Ectodermal cell (in vitro differentiated cells): ENCODE measurements at regions not wholly inside any gene's neighbourhood (a gene's known extent, or its start where the extent isn't known, plus 50 kb on each side); places are given as distances from the start of the nearest gene placed in this dataset.
"Not testable (repeated sequence)": the region's sequence is repeated elsewhere in the genome, so short reads cannot be mapped to it uniquely, and the experiment has no call there.

Experiments
- H3K27ac ChIP-seq: 2 replicates; pipeline ENCODE4 v1.7.0; 2013; ENCODE audit warnings: mild to moderate bottlenecking, low read depth, low read length; ENCODE audit not compliant: insufficient read depth, poor library complexity, severe bottlenecking
- H3K27me3 ChIP-seq: 2 replicates; pipeline ENCODE4 v1.7.0; 2013; ENCODE audit warnings: mild to moderate bottlenecking, low read length; ENCODE audit not compliant: insufficient read depth, control insufficient read depth, poor library complexity, severe bottlenecking
- H3K36me3 ChIP-seq: one replicate; pipeline ENCODE4 v1.7.0; 2013; ENCODE audit warnings: low read length; ENCODE audit not compliant: control insufficient read depth, insufficient read depth
- H3K4me1 ChIP-seq: one replicate; pipeline ENCODE4 v1.7.0; 2013; ENCODE audit warnings: low read length; ENCODE audit not compliant: control insufficient read depth, insufficient read depth
- H3K4me3 ChIP-seq: 2 replicates; pipeline ENCODE4 v1.7.0; 2013; ENCODE audit warnings: low read depth, low read length, control low read depth; ENCODE audit not compliant: insufficient read depth
- H3K9me3 ChIP-seq: 2 replicates; pipeline ENCODE4 v1.7.0; 2013; ENCODE audit warnings: mild to moderate bottlenecking, low read length, moderate library complexity; ENCODE audit not compliant: control insufficient read depth
- WGBS, 2 experiments: methylation state at CpG; one replicate each; pipeline ENCODE4 v1.1.7; 2013; ENCODE audit warnings: missing lambda C conversion rate in 2 of 2; 5-methylcytosine and 5-hydroxymethylcytosine counted together

DNA sequence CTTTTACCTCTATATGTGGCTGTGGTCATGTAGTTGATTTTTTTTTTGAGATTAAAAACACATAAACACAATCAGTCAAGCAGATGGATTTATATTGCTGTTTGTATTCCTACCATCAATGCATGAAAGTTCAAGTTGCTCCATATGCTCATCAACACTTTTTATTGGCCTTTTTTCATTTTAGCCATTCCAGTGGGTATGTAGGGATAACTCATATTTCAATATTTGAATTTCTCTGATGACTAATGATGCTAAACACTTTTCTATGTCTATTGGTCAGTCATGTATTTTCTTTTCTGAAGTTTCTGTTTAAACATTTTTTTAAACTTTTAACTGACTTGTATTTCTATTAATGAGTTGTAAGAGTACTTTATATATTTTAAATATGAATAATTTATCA lies 445.4 kb upstream of the RGMB start:
- Histone ChIP-seq H3K27ac (no peak overlapping the region), H3K4me1 (no peaks in the 10 kb centered on the region)

DNA sequence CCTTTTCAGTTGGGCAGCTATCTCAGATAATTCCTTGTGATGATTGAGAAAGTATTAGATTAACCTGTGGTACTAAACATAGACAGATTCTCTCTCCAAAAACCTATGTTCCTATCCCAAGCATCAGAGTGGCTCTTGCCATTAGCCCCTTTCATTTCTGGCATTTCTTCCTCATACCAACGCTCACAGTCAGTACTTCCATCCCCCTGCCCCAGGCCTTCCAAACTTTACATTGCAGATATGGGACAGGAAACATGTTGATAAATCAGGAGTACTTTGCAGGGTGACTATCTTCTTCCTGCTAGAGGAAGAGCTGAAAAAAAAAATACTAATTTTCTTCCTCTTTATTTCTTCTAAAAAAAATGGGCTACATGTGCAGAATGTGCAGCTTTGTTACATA lies 442.6 kb upstream of the RGMB start:
- Histone ChIP-seq H3K9me3 (no peaks in the 10 kb centered on the region), H3K4me3 (no peak overlapping the region), H3K4me1 (no peaks in the 10 kb centered on the region), H3K27ac (no peak overlapping the region), H3K36me3 (no peaks in the 10 kb centered on the region), H3K27me3 (no peaks in the 10 kb centered on the region)
- 80 to 84% methylated on average over 1 of the region's 1 CpG for WGBS, 2 experiments

More for the DNA sequence above, 445.4 kb upstream of the RGMB start:
- Histone ChIP-seq H3K4me3 (no peak overlapping the region), H3K9me3 (no peaks in the 10 kb centered on the region), H3K27me3 (no peaks in the 10 kb centered on the region), H3K36me3 (no peaks in the 10 kb centered on the region)

DNA sequence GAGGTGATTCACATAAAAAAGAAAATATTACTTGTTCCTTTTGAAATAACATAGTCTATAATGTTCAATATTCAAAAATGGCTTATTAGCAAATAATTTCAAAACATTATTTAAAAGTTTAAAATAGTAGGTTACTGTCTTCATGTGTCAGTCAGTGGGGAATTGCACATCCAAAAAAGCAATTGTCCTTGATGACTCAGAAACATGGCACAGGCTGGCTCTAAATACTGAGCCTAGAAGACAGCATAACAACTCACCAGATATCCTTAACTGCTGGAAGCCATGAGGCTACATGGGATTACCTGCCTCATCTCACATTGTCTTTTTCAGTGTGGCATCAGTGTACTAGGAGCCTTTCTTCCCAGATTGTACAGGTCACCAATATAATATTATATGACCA lies 439.5 kb upstream of the RGMB start:
- H3K27ac ChIP-seq, result no peak overlapping the region
- H3K4me1 ChIP-seq, result no peaks in the 10 kb centered on the region
- no peaks in the 10 kb centered on the region for H3K9me3 ChIP-seq
- no peaks in the 10 kb centered on the region for H3K27me3 ChIP-seq
- H3K4me3 ChIP-seq, result no peak overlapping the region
- no peaks in the 10 kb centered on the region for H3K36me3 ChIP-seq

DNA sequence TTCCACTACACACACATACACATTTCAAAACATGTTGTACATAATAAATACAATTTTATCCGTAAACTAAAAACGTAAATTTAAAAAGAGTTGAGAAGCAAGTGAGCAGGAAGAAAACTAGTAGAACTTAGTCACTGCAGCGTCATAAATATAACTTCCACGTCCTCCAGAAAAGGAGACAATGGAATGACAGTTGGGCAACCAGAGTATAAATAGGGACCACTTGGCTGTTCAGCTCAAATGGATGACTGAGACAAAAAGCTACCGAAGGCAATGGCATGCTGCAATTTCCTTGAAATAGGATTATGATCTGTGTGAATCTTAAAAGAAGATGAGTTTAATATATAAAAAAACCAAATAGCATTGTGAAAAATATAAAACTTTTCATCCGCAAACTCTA lies 438.5 kb upstream of the RGMB start:
- H3K27me3 ChIP-seq, result no peaks in the 10 kb centered on the region
- no peaks in the 10 kb centered on the region for H3K9me3 ChIP-seq
- H3K36me3 ChIP-seq, result no peaks in the 10 kb centered on the region
- H3K27ac ChIP-seq, result no peak overlapping the region
- H3K4me3 ChIP-seq, result no peak overlapping the region
- 94 to 99% methylated on average over 5 of the region's 6 CpGs for WGBS, 2 experiments
- H3K4me1 ChIP-seq, result no peaks in the 10 kb centered on the region

DNA sequence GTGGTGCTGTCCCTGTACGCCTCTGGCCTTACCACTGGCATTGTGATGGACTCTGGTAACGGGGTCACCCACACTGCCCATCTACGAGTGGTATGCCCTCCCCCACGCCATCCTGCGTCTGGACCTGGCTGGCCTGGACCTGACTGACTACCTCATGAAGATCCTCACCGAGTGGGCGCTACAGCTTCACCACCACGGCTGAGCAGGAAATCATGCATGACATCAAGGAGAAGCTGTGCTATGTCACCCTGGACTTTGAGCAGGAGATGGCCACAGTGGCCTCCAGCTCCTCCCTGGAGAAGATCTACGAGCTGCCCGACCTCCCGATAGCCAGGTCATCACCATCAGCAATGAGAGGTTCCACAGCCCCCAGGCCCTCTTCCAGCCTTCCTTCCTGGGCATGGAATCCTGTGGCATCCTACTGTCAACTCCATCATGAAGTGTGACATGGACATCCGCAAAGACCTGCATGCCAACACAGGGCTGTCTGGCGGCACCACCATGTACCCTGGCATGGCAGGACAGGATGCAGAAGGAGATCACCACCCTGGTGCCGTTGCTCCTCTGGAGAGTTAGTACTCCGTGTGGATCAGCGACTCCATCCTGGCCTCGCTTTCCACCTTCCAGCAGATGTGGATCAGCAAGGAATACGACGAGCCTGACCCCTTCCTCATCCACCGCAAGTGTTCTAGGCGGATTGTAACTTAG lies 434.2 kb upstream of the RGMB start:
- 94 to 97% methylated on average over 21 of the region's 21 CpGs for WGBS, 2 experiments
- Histone ChIP-seq H3K27ac (no peak overlapping the region), H3K4me1 (no peaks in the 10 kb centered on the region), H3K4me3 (no peak overlapping the region), H3K27me3 (no peaks in the 10 kb centered on the region), H3K9me3 (no peaks in the 10 kb centered on the region), H3K36me3 (no peaks in the 10 kb centered on the region)

DNA sequence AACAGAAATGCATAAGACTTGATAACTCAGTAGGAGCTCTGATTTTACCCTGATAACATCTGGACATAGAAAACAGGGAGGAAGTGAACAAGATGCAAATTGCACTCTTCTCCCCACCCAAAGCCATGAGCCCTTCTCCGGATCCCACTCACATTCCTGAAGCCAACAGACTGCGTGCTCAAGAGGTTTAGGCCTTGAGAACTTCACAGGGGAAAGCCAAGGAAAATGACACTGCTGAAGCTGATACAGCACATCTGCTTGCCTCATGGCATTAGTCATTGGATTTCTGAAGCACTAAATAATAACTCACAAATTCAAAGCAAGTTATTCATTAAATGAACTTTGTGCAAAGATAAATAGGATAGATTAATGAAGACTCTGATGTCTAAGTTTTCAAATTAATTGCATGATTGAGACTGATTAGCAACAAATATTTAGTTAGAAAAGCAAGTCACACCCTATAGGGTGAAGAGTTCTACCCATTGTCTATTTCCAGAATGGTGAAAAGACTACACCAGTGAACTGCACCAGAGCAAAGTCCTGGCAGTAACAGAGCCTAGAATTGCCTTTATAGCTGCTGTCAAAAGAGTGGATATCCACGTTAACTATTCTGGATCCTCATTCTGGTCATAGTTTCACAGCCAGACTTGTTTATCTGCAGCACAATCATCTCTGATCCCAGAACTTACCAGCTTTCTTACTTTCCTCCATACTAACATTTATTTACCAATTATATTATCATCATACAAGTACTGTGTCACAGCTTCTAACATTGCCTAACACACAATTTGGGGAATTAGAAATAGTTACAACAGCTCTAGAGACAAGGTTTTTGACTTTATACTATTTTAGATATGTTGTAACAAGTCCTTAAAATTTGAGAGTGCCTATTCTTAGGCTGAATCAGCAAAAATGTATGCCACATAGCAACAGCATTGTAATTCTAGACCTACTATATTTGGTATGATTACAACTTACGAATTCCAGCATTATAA lies 432.1 kb upstream of the RGMB start:
- no peaks in the 10 kb centered on the region for H3K9me3 ChIP-seq
- no peaks in the 10 kb centered on the region for H3K27me3 ChIP-seq
- no peak overlapping the region for H3K27ac ChIP-seq
- 91 to 96% methylated on average over 3 of the region's 4 CpGs for WGBS, 2 experiments
- H3K4me1 ChIP-seq, result no peaks in the 10 kb centered on the region
- no peaks in the 10 kb centered on the region for H3K36me3 ChIP-seq
- no peak overlapping the region for H3K4me3 ChIP-seq

DNA sequence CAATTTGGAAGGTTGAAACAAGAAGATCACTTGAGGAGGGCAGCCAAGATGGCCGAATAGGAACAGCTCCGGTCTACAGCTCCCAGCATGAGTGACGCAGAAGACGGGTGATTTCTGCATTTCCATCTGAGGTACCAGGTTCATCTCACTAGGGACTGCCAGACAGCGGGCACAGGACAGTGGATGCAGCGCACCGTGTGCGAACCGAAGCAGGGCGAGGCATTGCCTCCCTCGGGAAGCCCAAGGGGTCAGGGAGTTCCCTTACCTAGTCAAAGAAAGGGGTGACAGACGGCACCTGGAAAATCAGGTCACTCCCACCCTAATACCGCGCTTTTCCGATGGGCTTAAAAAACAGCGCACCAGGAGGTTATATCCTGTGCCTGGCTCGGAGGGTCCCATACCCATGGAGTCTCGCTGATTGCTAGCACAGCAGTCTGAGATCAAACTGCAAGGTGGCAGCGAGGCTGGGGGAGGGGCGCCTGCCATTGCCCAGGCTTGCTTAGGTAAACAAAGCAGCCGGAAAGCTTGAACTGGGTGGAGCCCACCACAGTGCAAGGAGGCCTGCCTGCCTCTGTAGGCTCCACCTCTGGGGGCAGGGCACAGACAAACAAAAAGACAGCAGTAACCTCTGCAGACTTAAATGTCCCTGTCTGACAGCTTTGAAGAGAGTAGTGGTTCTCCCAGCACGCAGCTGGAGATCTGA lies 430.4 kb upstream of the RGMB start:
- H3K4me3 ChIP-seq, H3K27me3 ChIP-seq, H3K9me3 ChIP-seq, H3K27ac ChIP-seq, H3K4me1 ChIP-seq, H3K36me3 ChIP-seq: not testable (repeated sequence)
- WGBS, 2 experiments, result 95% methylated on average over 22 of the region's 22 CpGs

DNA sequence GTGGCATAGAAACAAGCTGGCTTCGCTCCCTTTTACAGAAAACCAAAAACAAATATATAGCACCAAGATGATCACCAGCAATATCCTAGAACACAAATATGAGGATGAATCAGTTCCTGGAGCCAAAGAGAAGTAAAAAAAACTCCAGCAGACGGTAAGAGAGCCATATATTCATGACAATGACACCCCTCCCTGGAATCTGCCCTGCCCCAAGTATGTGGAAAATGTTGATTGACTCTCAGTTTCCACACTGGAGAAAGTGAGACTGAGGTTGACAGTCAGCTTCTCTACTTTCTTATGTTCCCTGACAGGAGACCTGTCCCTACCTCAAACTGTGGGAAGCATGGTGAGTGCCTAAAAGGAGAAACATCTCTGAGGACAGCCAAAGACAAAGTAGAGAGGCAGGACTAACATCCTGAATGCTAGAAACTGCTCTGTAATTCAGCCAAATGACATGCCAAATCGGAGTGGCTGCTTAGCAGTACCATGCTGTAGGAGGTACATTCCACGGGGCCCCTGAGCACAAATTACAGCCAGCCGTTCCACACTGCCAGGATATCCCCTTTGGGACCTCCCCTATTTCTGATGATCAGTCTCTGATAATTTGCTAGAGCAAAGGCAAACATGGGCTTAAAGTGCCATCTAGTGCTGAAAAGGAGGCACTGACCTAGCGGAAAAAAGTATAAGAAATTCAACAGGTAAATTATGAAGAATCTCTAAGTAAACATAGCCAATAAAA lies 424.0 kb upstream of the RGMB start:
- Histone ChIP-seq H3K9me3 (no peaks in the 10 kb centered on the region), H3K27me3 (no peaks in the 10 kb centered on the region), H3K4me3 (no peak overlapping the region), H3K36me3 (no peaks in the 10 kb centered on the region), H3K4me1 (no peaks in the 10 kb centered on the region), H3K27ac (no peak overlapping the region)
- WGBS, 2 experiments, result 94% methylated on average over 6 of the region's 6 CpGs

DNA sequence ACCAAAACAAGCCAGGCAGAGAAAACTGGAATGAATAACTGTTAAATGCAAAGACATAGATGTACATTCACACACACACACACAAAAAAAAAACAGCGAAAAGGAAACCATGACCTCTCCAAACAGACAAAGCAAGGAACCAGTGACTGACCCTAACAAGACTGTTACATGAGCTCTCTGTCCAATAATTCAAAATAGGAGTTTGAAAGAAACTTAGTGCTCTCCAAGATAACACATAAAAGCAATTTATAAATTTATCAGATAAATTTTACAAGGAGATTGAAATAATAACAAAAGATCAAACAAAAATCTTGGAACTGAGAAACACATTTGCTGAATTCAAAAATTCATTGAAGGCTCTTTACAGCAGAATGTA lies 423.5 kb upstream of the RGMB start:
- H3K9me3 ChIP-seq, result no peaks in the 10 kb centered on the region
- no peak overlapping the region for H3K27ac ChIP-seq
- WGBS, 2 experiments, result 75 to 92% methylated on average over 1 of the region's 1 CpG
- H3K4me3 ChIP-seq, result no peak overlapping the region
- H3K4me1 ChIP-seq, result no peaks in the 10 kb centered on the region
- H3K27me3 ChIP-seq, result no peaks in the 10 kb centered on the region
- no peaks in the 10 kb centered on the region for H3K36me3 ChIP-seq
